ENCODE measurements at regions not wholly inside any gene's neighbourhood (a gene's known extent, or its start where the extent isn't known, plus 50 kb on each side); places are given as distances from the start of the nearest gene placed in this dataset.

DNA sequence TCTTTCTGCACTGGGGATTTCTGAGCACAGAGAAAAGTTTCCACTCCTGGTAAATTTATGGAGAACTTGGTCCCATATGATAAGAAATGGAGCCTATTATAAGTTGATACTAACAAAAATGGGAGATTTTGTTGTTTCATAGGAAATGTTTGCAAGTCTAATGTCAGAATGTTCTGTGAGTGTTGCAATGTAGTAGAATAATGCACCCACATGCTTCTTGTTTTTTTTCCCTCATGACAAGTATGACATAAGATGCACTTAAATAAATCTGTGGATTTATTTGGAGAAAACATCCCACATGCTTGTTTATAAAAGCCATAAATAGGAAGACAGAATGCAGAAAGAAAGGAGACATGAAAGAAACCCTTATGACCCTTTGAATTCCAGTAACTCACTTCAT is 50.8 kb upstream of the KCNJ6 start:
- no peak for DNase-seq (ENCODE audit: low read depth)
- TF ChIP-seq, protein P1, sequence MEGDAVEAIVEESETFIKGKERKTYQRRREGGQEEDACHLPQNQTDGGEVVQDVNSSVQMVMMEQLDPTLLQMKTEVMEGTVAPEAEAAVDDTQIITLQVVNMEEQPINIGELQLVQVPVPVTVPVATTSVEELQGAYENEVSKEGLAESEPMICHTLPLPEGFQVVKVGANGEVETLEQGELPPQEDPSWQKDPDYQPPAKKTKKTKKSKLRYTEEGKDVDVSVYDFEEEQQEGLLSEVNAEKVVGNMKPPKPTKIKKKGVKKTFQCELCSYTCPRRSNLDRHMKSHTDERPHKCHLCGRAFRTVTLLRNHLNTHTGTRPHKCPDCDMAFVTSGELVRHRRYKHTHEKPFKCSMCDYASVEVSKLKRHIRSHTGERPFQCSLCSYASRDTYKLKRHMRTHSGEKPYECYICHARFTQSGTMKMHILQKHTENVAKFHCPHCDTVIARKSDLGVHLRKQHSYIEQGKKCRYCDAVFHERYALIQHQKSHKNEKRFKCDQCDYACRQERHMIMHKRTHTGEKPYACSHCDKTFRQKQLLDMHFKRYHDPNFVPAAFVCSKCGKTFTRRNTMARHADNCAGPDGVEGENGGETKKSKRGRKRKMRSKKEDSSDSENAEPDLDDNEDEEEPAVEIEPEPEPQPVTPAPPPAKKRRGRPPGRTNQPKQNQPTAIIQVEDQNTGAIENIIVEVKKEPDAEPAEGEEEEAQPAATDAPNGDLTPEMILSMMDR (IDR thresholded peaks at IDR 0.05; ENCODE audit: insufficient read depth, low read length), result no peak
- no peak overlapping the region for H3K4me3 ChIP-seq (ENCODE audit: low read depth, low read length)

DNA sequence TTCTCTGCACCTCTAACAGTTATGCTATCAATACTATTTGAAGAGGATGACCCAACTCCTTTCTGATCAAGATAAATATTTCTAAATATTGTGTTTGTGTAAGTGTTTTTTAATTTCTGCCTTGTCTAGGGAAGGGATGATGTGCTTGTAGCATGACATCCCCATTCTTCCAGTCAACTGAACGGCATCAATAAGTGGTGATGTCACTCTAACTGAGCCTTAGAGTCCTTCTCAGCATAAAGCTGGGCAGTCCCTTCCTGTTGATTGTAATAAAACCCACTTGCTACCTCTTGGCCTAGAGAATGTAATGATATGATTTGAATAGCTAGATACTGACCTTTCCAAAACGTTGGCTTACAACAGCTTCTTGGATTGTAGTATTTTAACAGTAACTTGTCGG is 52.5 kb upstream of the KCNJ6 start:
- TF ChIP-seq, protein P1 (IDR thresholded peaks at IDR 0.05; ENCODE audit: insufficient read depth, low read length), result no peak
- no peak overlapping the region for H3K4me3 ChIP-seq (ENCODE audit: low read depth, low read length)
- DNase-seq (ENCODE audit: low read depth), result no peak

DNA sequence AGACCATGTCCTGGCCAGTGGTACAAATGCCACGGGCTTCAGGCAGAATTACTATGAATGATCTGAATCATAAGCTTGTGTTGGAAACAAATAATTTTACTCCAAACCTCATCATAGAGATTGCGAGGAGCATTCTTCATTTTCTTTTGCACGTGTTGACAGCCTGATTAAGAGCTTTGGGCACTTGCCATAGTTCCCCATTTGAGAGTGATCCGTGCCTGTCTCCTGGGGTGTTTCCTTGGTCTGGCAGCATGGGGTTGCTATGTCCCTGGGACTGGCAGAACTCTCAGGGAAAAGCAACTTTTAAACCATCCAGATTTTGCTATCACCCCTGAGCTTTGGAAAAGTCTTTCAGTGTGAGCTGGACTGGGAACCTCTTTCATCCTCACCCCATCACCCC is 54.3 kb upstream of the KCNJ6 start:
- DNase-seq (ENCODE audit: low read depth), result no peak
- H3K4me3 ChIP-seq (ENCODE audit: low read depth, low read length), result no peak overlapping the region
- TF ChIP-seq, protein P1 (IDR thresholded peaks at IDR 0.05; ENCODE audit: insufficient read depth, low read length), result no peak

DNA sequence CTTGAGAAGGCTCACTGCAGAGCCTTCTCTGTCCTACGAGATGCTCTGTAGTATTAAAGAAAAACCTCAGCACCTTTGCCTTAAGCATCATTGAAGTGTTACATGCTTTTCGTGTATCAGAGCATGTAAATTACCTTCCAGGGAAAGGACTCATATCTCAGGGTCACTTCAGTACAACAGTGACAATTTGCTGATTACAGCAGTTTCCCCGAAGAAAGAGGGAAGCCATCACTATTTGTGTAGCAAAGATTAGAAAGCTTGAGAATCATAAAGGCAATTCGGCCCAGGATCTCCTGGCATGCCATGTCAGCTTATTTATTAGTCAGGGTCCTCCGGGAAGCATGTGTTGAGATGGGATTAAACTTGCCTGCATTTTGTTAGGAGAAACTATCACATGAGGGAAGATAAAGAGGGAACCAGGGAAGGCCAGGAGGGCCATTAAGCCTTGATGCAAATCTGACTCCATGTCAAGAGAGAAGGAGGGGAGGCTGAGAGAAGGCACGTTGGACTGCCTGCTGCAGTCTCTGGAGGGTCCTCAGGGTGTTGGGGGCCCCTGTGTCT is 55.2 kb upstream of the KCNJ6 start:
- no peak for DNase-seq (ENCODE audit: low read depth)
- no peak overlapping the region for H3K4me3 ChIP-seq (ENCODE audit: low read depth, low read length)
- TF ChIP-seq, protein P1 (IDR thresholded peaks at IDR 0.05; ENCODE audit: insufficient read depth, low read length), result no peak

DNA sequence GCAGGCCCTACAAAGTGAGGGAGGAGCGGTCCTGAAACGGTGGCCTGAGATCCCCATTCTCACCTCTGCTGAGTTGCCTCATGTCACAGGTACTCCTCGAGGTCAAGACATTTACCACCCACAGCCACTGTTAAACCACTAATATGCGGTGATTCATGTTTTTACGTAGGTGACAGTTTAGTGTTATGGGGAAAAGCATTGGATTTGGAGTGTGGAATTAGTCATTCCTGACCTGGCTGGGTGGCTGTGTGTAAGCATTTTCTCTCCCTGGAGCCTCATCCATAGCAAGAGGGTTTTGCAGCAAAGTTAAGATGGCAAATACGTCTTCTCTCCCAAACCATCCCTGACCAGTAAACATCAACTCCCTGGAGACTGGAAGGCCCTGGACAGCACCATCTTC is 57.8 kb upstream of the KCNJ6 start:
- no peak overlapping the region for H3K4me3 ChIP-seq (ENCODE audit: low read depth, low read length)
- TF ChIP-seq, protein P1 (IDR thresholded peaks at IDR 0.05; ENCODE audit: insufficient read depth, low read length), result no peak
- no peak for DNase-seq (ENCODE audit: low read depth)

DNA sequence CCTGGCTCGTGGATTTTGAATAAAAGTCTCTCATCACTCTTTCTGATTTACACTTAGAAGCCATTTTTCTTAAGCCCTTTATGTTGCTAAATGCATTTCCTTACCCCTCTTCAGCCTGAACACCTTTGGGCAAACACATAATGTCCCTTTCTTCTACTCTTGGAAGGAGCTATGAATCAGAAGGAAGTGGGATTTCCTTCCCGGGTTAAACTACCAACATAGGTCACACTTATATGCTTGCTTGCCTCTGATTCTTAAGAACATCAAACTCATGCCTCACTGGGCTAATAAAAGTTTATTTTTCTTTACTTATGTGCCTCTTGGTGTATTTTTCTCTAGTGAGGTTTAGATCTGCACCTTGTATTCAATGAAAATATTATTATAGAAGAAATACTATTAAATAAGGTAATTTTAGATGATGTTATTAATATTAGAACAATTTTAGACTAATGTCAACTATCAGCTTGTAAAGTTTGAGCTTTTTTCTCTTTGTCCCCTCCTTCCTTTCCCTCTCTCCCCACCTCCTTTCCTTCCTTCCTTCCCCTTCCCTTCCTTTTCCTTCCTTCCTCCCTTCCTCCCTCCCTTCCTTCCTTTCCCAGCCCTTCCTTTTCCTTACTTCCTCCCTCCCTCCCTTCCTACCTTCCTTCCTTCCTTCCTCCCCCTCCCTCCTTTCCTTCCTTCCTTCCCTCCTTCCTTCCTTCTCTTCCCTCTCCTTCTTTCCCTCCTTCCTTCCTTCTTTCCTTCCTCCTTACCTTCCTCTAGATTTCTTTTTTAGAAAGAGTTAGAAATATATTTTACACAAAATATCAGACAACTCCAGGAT is 66.5 kb upstream of the KCNJ6 start:
- H3K4me3 ChIP-seq (ENCODE audit: low read depth, low read length), result no peak overlapping the region
- DNase-seq (ENCODE audit: low read depth), result no peak
- TF ChIP-seq, protein P1 (IDR thresholded peaks at IDR 0.05; ENCODE audit: insufficient read depth, low read length), result no peak
